Endothelial cell of umbilical vein (primary cell): ENCODE measurements at regions not wholly inside any gene's neighbourhood (a gene's known extent, or its start where the extent isn't known, plus 50 kb on each side); places are given as distances from the start of the nearest gene placed in this dataset.

Experiments
- BruUV-seq: library from RNA; stranded (reverse); fragments of 400-500 nt; replicated peaks from 2 replicates; lab custom pipeline; 2021; lab: Mats Ljungman, UMichigan
- CTCF ChIA-PET: fragments of 300-600, 350-600 bp; sonication (Branson Sonifier 250); formaldehyde crosslinking; loops from one replicate; lab custom pipeline; 2021; ENCODE audit warnings: antibody characterized with exemption, inconsistent platforms; lab: Charles Lee
- POLR2A ChIA-PET: fragments of 300-600, 350-600 bp; sonication (Branson Sonifier 250); formaldehyde crosslinking; loops from one replicate; lab custom pipeline; 2021; ENCODE audit warnings: antibody characterized with exemption, inconsistent platforms; lab: Charles Lee
- DNase-seq: peaks from one replicate; pipeline ENCODE4 v3.0.0-alpha.2; 2011; ENCODE audit warnings: low read depth, low spot score
- FAIRE-seq: peaks from 2 replicates; lab custom pipeline; 2011; peaks lifted over from hg19 to GRCh38; lab: Jason Lieb, UNC
- H2AFZ ChIP-seq: 2 replicates; pipeline ENCODE4 v1.6.0; 2012; ENCODE audit warnings: low read depth, low read length, control low read depth, inconsistent platforms
- H3K27ac ChIP-seq: 2 replicates; pipeline ENCODE4 v1.5.1; 2011; ENCODE audit warnings: low read depth, mild to moderate bottlenecking, control low read depth, low read length, moderate library complexity; ENCODE audit not compliant: insufficient read depth
- H3K27me3 ChIP-seq, 2 experiments: 2 replicates each; pipeline versions ENCODE4 v1.6.0 to v1.6.1; 2011; ENCODE audit warnings: low read length in 2 of 2, mixed read lengths in 1 of 2; ENCODE audit not compliant: control insufficient read depth in 2 of 2, insufficient read depth in 2 of 2
- H3K36me3 ChIP-seq, 2 experiments: 2 replicates in 1 of 2; 3 replicates in 1 of 2; pipeline ENCODE4 v1.5.1; 2011; ENCODE audit warnings: low read length in 2 of 2, mild to moderate bottlenecking in 1 of 2, moderate library complexity in 1 of 2; ENCODE audit not compliant: control insufficient read depth in 2 of 2, insufficient read depth in 2 of 2; ENCODE audit errors: extremely low read depth in 1 of 2
- H3K4me1 ChIP-seq: 3 replicates; pipeline ENCODE4 v1.5.1; 2011; ENCODE audit warnings: mild to moderate bottlenecking, low read length; ENCODE audit not compliant: control insufficient read depth, insufficient read depth; ENCODE audit errors: extremely low read depth
- H3K4me2 ChIP-seq: 2 replicates; pipeline ENCODE4 v1.6.1; 2011; ENCODE audit warnings: low read length, control low read depth, mixed read lengths; ENCODE audit not compliant: insufficient read depth
- H3K4me3 ChIP-seq, 3 experiments: fragments of 200-600 bp in 1 of 3; sonication (generic), shearing (Covaris generic) in 1 of 3; replicated peaks in 1 of 3; 2 replicates each; pipeline ENCODE4 v1.5.1; 2011 to 2016; ENCODE audit warnings: control low read depth in 3 of 3, low read length in 3 of 3, mild to moderate bottlenecking in 2 of 3, inconsistent platforms in 1 of 3, low read depth in 1 of 3, moderate library complexity in 1 of 3; ENCODE audit not compliant: insufficient read depth in 1 of 3
- H3K79me2 ChIP-seq: 2 replicates; pipeline ENCODE4 v1.6.0; 2012; ENCODE audit warnings: low read length, inconsistent platforms; ENCODE audit not compliant: control insufficient read depth, insufficient read depth
- H3K9ac ChIP-seq: replicated peaks from 2 replicates; pipeline ENCODE3; 2011; ENCODE audit warnings: low read length, control low read depth; ENCODE audit not compliant: insufficient read depth; ENCODE audit errors: extremely low read depth
- H3K9me1 ChIP-seq: replicated peaks from 3 replicates; pipeline ENCODE4 v1.6.0; 2011; ENCODE audit warnings: mild to moderate bottlenecking, low read length; ENCODE audit not compliant: control insufficient read depth, insufficient read depth; ENCODE audit errors: extremely low read depth
- H3K9me3 ChIP-seq: replicated peaks from 2 replicates; pipeline ENCODE4 v1.5.1; 2012; ENCODE audit warnings: low read length, inconsistent platforms; ENCODE audit not compliant: control insufficient read depth, insufficient read depth
- H4K20me1 ChIP-seq: replicated peaks from 2 replicates; pipeline ENCODE3; 2011; ENCODE audit warnings: mild to moderate bottlenecking, low read length; ENCODE audit not compliant: control insufficient read depth, insufficient read depth; ENCODE audit errors: extremely low read depth
- CTCF ChIP-seq, 2 donors: IDR thresholded peaks; 1 replicate in 1 of 2; 2 replicates in 1 of 2; pipeline ENCODE4 v1.5.1; 2011; ENCODE audit warnings: low read length in 2 of 2, mild to moderate bottlenecking in 2 of 2, moderate library complexity in 2 of 2, control low read depth in 1 of 2, inconsistent platforms in 1 of 2, low read depth in 1 of 2; ENCODE audit not compliant: insufficient read depth in 1 of 2; ENCODE audit errors: extremely low read depth in 1 of 2
- GATA2 ChIP-seq: IDR thresholded peaks from 2 replicates; pipeline ENCODE4 v1.7.0; 2011; ENCODE audit warnings: low read depth, mild to moderate bottlenecking, moderate library complexity, mixed read lengths, low read length; ENCODE audit not compliant: insufficient read length, insufficient read depth
- JUN ChIP-seq: IDR thresholded peaks from 2 replicates; pipeline ENCODE4 v1.6.1; 2011; ENCODE audit warnings: borderline replicate concordance, low read depth; ENCODE audit not compliant: insufficient read length, insufficient read depth
- MYC ChIP-seq: IDR thresholded peaks from one replicate; pipeline ENCODE4 v1.6.1; 2011; ENCODE audit warnings: mild to moderate bottlenecking, low read depth, low read length
- POLR2A ChIP-seq: IDR thresholded peaks from 2 replicates; pipeline ENCODE4 v1.6.1; 2012; ENCODE audit warnings: low read depth, mild to moderate bottlenecking, control low read depth, low read length
- dilution Hi-C: fragments of 300-500 bp; cut with MboI; formaldehyde crosslinking; loops from one replicate; pipeline ENCODE4 v1.15.0; 2019; ENCODE audit warnings: low sequenced_read_pairs; ENCODE audit not compliant: extremely low pct_ligation_motif_present
- intact Hi-C: fragments of 100-400 bp; cut with micrococcal nuclease; formaldehyde crosslinking; loops from one replicate; pipeline ENCODE4 v1.10.0; 2022

- dilution Hi-C loops, result no loop called here
- CTCF ChIA-PET, result interaction anchor here (1.0 to 2.7 kb wide), 13 partner anchors 9 to 1812 kb away, joined by 3 to 15 read pairs (median 4); partner anchors contain the start of gene SEMA6D
Measured at GRCh38 chr15:47516972-47517371, 200.3 kb upstream of the SEMA6D start.

More at GRCh38 chr15:47516972-47517371, 200.3 kb upstream of the SEMA6D start:
- TF ChIP-seq POLR2A (no peak), MYC (no peak), CTCF (IDR thresholded peaks at IDR 0.05; ENCODE audit: extremely low read depth in 1 of 2, insufficient read depth in 1 of 2, low read depth in 1 of 2, low read length in 2 of 2) (no peak), GATA2 (no peak), JUN (no peak)
- BruUV-seq, result TSS peak; percentile 62
- Histone ChIP-seq H3K4me1 (peaks cover 50% of the 10 kb centered on the region), H3K9ac (peak overlapping the region; percentile 58), H3K9me1 (no peaks in the 10 kb centered on the region), H3K4me3 (peak overlapping the region in 1 of 3 experiments; percentile 24), H3K9me3 (no peaks in the 10 kb centered on the region), H3K27me3 (peaks cover 0 to 3% of the 10 kb centered on the region in 2 experiments), H2AFZ (no peak overlapping the region), H4K20me1 (no peaks in the 10 kb centered on the region), H3K27ac (peak overlapping the region; percentile 66), H3K79me2 (no peaks in the 10 kb centered on the region), H3K4me2 (peak overlapping the region; percentile 84), H3K36me3 (no peaks in the 10 kb centered on the region)
- intact Hi-C loops, result loop anchor here (1.0 to 5.0 kb wide), 7 partner anchors 32 to 320 kb away; partner anchors contain the start of gene SEMA6D
- FAIRE-seq (no peak), DNase-seq (no peak)
- POLR2A ChIA-PET, result no interaction called here
